Fibroblast of villous mesenchyme (primary cell): ENCODE measurements at regions not wholly inside any gene's neighbourhood (a gene's known extent, or its start where the extent isn't known, plus 50 kb on each side); places are given as distances from the start of the nearest gene placed in this dataset.

Experiments
- DNase-seq: peaks from one replicate; pipeline ENCODE4 v3.0.0-alpha.2; 2010; ENCODE audit warnings: low read depth
- H3K4me3 ChIP-seq: 2 replicates; pipeline ENCODE4 v1.5.1; 2011; ENCODE audit warnings: low read depth, mild to moderate bottlenecking, low read length
- TF ChIP-seq, protein P1 (sequence below): IDR thresholded peaks from 2 replicates; pipeline ENCODE4 v1.5.1; 2012; ENCODE audit warnings: low read depth, mild to moderate bottlenecking, low read length; ENCODE audit not compliant: insufficient read depth

DNA sequence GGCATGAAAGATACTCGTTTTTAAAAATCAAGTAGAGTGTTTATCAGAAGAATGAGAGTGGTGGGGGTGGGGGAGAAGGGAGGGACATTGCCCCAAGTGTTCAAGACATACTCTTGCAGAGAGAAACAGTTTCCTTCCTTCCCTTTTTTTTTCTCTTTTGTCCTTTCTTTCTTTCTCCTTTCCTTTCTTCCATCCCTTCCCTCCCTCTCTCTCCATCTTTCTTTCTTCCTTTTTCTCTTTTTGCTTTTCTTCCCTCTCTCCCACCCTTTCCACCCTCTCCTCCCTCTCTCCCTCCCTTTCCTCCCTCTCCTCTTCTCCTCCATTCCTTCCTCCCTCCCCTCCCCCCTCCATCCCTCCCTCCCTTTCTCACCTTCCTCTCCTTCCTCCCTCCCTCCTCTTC lies 478.3 kb upstream of the EDIL3 start:
- TF ChIP-seq, protein P1, sequence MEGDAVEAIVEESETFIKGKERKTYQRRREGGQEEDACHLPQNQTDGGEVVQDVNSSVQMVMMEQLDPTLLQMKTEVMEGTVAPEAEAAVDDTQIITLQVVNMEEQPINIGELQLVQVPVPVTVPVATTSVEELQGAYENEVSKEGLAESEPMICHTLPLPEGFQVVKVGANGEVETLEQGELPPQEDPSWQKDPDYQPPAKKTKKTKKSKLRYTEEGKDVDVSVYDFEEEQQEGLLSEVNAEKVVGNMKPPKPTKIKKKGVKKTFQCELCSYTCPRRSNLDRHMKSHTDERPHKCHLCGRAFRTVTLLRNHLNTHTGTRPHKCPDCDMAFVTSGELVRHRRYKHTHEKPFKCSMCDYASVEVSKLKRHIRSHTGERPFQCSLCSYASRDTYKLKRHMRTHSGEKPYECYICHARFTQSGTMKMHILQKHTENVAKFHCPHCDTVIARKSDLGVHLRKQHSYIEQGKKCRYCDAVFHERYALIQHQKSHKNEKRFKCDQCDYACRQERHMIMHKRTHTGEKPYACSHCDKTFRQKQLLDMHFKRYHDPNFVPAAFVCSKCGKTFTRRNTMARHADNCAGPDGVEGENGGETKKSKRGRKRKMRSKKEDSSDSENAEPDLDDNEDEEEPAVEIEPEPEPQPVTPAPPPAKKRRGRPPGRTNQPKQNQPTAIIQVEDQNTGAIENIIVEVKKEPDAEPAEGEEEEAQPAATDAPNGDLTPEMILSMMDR = no peak
- H3K4me3 ChIP-seq = no peak overlapping the region
- no peak for DNase-seq

DNA sequence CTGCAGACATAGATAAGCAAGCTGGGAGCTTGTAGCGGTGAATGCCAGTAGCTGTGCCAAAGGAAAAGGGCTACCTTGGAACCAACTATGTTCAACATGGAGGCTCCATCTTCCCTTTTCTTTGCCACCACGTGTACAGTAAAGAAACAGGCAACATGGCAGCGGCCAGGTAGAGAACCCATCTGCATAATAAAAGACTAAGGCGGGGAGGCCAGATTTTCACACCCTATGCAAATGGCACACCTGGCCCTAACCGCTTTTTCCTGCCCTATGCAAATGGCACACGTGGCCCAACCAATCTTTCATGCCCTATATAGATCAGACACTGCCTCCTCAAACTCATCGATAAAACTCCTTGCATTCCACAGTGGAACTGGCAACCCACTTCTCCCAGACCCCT lies 477.5 kb upstream of the EDIL3 start:
- TF ChIP-seq, protein P1 = no peak
- no peak for DNase-seq
- H3K4me3 ChIP-seq = no peak overlapping the region

DNA sequence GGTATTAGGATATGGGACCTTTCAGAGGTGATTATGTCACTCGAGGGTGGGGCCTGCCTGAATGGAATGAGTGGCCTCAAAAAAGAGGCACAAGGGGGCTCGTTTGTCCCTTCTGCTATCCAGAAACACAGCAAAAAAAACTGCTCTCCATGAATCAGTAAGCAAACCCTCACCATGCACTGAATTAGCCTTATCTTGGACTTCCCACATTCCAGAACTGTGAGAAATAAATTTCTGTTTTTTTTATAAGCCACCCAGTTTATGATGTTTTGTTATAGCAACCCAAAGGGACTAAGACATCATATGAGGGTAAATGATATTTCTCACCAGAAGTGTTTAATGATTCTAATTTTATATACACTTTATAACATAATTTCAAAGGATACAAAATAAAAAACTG lies 476.6 kb upstream of the EDIL3 start:
- no peak for DNase-seq
- H3K4me3 ChIP-seq = no peak overlapping the region
- TF ChIP-seq, protein P1 = no peak

GRCh38 chr5:84859056-84859455 lies 474.4 kb upstream of the EDIL3 start:
- TF ChIP-seq, protein P1 = no peak
- no peak for DNase-seq
- no peak overlapping the region for H3K4me3 ChIP-seq

GRCh38 chr5:84831701-84832100 lies 447.0 kb upstream of the EDIL3 start:
- TF ChIP-seq, protein P1 = no peak
- no peak for DNase-seq
- H3K4me3 ChIP-seq = no peak overlapping the region

DNA sequence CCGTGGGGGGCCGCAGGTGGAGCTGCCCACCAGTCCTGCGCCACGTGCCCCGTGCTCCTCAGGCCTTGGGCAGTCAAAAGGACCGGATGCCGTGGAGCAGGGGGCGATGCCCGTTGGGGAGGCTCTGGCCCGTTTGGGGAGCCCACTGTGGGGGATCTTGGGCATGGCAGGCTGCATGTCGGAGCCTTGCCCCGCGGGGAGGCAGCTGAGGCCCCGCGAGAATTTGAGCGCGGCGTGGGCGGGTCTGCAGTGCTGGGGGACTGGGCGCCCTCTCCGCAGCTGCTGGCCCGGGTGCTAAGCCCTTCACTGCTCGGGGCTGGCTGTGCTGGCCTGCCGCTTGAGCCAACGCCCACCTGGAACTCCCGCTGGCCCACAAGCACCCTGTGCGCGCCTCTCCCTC lies 445.6 kb upstream of the EDIL3 start:
- TF ChIP-seq, protein P1 = no peak
- no peak overlapping the region for H3K4me3 ChIP-seq
- no peak for DNase-seq

DNA sequence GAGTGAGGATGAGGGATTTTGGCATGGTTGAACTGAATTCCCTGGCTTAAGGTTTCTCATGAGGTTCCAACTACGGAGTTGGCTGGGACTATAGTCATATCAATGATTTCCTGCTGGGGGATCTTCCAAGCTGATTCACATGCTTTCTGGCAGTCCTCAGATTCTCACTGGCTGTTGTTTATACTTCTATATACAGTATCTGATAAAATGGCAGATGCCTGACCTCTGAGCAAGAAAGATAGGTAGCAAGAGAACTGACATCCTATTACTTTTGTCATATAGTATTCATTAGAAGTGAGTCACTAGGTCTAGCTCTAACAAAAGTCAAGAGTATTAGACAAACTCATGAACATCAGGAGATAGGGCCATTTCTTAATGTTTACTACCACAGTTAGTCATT lies 440.9 kb upstream of the EDIL3 start:
- H3K4me3 ChIP-seq = no peak overlapping the region
- DNase-seq = no peak
- TF ChIP-seq, protein P1 = no peak
